Cardiac septum (tissue), 1 donor: ENCODE measurements at regions not wholly inside any gene's neighbourhood (a gene's known extent, or its start where the extent isn't known, plus 50 kb on each side); places are given as distances from the start of the nearest gene placed in this dataset.

Source experiments
- DNase-seq: peaks from one replicate; pipeline ENCODE4 v3.0.0-alpha.2; 2020; ENCODE audit warnings: low spot score
- intact Hi-C: fragments of 100-400 bp; cut with DNase I; formaldehyde crosslinking; loops from one replicate; pipeline ENCODE4 v1.14.0; 2022
- donor health status: DM: no; HTN: no; CAD: no.

- no peak for DNase-seq
- intact Hi-C loops, result no loop called here
These were observed 62.5 kb upstream of the NFKB1 start for GRCh38 chr4:102438396-102439235.

DNA sequence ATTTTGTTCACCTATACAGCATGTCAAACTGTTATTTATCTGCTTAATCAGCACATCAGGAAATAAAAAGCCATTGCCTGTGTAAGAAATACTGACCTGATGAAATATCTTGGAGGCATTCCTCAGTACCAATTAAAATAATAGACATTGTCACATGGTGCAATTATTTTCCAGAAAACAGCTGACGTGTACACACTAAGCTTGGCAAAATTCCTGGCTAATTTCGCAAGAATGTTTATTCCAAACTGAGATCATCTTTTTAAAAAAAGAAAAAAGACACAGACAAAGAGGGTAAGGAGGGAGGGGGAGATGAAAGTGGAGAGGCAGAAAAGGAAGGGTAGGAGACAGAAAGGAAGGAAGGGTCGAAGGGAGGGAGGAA, 61.9 kb upstream of the NFKB1 start:
- intact Hi-C loops, result no loop called here
- DNase-seq, result no peak

DNA sequence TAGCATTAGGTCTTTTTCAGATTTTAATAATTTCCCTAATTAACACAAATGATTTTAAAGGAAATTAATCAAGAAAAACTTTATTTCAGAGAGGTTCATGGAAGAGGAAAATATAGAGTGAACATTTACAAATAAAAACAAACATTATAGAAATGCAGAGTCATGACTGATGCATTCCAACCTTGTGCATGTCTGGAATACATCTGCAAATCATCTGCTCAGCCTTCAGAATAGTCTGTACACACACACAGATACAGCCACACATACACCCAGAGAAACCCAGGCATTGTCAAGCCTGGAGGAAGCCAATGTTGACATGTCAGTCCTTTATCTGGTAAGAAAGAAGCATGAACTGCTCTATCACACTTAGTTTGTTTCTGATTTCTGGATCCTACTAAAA, 61.3 kb upstream of the NFKB1 start:
- intact Hi-C loops, result no loop called here
- DNase-seq, result no peak

- intact Hi-C loops, result no loop called here
- DNase-seq, result no peak
These were observed 60.7 kb upstream of the NFKB1 start for GRCh38 chr4:102440498-102440897.

GRCh38 chr4:102441978-102442911, 58.9 kb upstream of the NFKB1 start:
- intact Hi-C loops, result no loop called here
- DNase-seq, result no peak

DNA sequence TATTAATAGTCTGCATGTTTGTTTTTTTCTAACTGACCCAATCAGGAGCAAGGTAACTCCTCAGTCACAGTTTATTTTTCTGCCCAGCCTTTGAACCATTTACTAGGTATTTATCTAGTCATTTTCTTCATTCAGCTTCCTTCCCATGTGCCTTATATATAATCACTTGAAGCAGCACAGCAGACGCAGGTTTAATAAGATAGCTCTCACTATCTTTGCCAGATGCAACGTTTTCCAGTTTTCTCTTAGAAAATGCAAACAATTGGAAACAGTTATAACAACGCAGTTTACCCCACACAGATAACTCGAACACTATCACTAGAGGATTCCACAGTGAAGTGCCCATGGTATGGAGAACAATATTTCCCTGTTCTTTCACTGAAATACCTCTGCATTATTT, 56.4 kb upstream of the NFKB1 start:
- DNase-seq, result no peak
- intact Hi-C loops, result loop anchor here (5.0 kb wide), 3 partner anchors 178 to 653 kb away; partner anchors contain the start of genes BDH2 and UBE2D3

- DNase-seq, result no peak
- intact Hi-C loops, result loop anchor here (5.0 kb wide), 3 partner anchors 177 to 652 kb away; partner anchors contain the start of genes BDH2 and UBE2D3
These were observed 55.9 kb upstream of the NFKB1 start for GRCh38 chr4:102445213-102445612.

- DNase-seq, result no peak
- intact Hi-C loops, result loop anchor here (5.0 kb wide), 3 partner anchors 175 to 650 kb away; partner anchors contain the start of genes BDH2 and UBE2D3
These were observed 53.7 kb upstream of the NFKB1 start for GRCh38 chr4:102447413-102447812.

GRCh38 chr4:102449751-102450352, 51.3 kb upstream of the NFKB1 start:
- intact Hi-C loops, result loop anchor here (5.0 kb wide), 3 partner anchors 172 to 647 kb away; partner anchors contain the start of genes BDH2 and UBE2D3
- DNase-seq, result no peak

DNA sequence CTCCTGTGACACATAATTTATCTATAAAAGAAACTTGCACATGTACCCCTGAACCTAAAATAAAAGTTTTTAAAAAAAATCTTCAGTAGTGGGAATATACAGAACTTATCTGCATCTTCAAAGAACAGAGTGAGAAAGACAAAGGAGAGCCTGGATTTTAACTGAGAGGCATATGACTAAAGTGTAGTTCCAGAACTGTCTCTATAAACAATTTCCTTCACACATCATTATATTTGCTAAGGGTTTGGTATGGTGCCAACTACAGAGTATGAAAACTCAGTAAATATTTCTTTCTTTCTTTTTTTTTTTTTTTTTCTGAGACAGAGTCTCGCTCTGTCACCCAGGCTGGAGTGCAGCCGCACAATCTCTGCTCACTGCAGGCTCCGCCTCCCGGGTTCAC, 49.9 kb upstream of the NFKB1 start:
- intact Hi-C loops, result no loop called here
- DNase-seq, result no peak
